Endothelial cell (in vitro differentiated cells): ENCODE measurements at regions not wholly inside any gene's neighbourhood (a gene's known extent, or its start where the extent isn't known, plus 50 kb on each side); places are given as distances from the start of the nearest gene placed in this dataset.

Experiments used
- DNase-seq: peaks from one replicate; pipeline ENCODE4 v3.0.0; 2021; ENCODE audit warnings: low spot score
- H3K27ac Mint-ChIP-seq: one replicate; pipeline ENCODE4 v1.8.0; 2021; ENCODE audit warnings: mixed read lengths, inconsistent platforms; ENCODE audit not compliant: unreplicated experiment
- H3K27me3 Mint-ChIP-seq: one replicate; pipeline ENCODE4 v1.8.0; 2021; ENCODE audit warnings: mild to moderate bottlenecking, moderate library complexity, mixed read lengths, inconsistent platforms; ENCODE audit not compliant: unreplicated experiment
- H3K36me3 Mint-ChIP-seq: one replicate; pipeline ENCODE4 v1.8.0; 2021; ENCODE audit warnings: mild to moderate bottlenecking, low read depth, mixed read lengths, inconsistent platforms; ENCODE audit not compliant: unreplicated experiment
- H3K4me1 Mint-ChIP-seq: one replicate; pipeline ENCODE4 v1.8.0; 2021; ENCODE audit warnings: mild to moderate bottlenecking, mixed read lengths, inconsistent platforms; ENCODE audit not compliant: unreplicated experiment
- H3K4me3 Mint-ChIP-seq: one replicate; pipeline ENCODE4 v1.8.0; 2021; ENCODE audit warnings: mild to moderate bottlenecking, mixed read lengths, inconsistent platforms; ENCODE audit not compliant: unreplicated experiment
- H3K9me3 Mint-ChIP-seq: one replicate; pipeline ENCODE4 v1.8.0; 2021; ENCODE audit warnings: mixed read lengths, inconsistent platforms; ENCODE audit not compliant: unreplicated experiment
- TF ChIP-seq, protein P1 (sequence below): fragments of 200-600 bp; sonication (generic); IDR thresholded peaks from one replicate; pipeline ENCODE4 v1.5.0; 2021; ENCODE audit warnings: antibody characterized with exemption; ENCODE audit not compliant: unreplicated experiment

DNA sequence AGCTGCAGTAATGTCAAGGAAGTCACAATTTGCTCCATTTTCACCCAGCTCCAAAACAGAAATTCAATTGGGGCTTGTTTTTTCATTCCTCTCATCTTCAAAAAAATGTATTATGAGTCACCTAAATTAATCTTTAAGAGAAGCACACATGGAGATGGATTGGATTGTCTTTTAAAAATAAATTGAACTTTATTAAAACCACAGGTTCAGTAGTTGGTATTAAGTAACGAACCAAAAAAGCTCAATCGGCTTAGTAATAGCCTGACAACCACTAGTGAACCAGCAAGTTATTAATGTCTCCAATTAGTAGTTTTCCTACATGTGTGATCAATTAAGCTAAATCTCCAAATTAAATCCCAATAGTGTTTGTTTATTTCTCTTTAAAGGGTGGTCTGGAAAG is 283.5 kb upstream of the GIMD1 start:
- H3K9me3 Mint-ChIP-seq, result no peaks in the 10 kb centered on the region

DNA sequence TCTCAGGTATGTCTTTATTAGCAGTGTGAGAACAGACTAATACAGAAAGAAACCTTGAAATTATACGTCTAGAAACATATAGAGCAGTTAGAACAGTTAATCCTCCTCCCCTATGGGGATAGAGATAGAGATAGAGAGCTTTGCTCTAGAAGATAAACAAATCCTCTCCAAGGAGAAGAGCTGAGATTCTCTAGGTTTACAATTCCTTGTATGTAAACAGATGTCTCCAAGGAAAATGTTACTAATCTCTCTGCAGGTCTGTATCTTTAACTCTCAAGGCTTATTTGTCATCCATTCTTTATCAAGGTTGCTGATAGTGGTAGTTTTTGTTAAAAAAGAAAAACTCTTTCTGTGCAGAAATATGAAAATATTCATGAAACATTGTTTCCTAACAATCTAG is 282.1 kb upstream of the GIMD1 start:
- H3K4me1 Mint-ChIP-seq, result no peaks in the 10 kb centered on the region
- no peak for DNase-seq
- H3K27me3 Mint-ChIP-seq, result no peaks in the 10 kb centered on the region
- H3K4me3 Mint-ChIP-seq, result no peak overlapping the region
- TF ChIP-seq, protein P1, sequence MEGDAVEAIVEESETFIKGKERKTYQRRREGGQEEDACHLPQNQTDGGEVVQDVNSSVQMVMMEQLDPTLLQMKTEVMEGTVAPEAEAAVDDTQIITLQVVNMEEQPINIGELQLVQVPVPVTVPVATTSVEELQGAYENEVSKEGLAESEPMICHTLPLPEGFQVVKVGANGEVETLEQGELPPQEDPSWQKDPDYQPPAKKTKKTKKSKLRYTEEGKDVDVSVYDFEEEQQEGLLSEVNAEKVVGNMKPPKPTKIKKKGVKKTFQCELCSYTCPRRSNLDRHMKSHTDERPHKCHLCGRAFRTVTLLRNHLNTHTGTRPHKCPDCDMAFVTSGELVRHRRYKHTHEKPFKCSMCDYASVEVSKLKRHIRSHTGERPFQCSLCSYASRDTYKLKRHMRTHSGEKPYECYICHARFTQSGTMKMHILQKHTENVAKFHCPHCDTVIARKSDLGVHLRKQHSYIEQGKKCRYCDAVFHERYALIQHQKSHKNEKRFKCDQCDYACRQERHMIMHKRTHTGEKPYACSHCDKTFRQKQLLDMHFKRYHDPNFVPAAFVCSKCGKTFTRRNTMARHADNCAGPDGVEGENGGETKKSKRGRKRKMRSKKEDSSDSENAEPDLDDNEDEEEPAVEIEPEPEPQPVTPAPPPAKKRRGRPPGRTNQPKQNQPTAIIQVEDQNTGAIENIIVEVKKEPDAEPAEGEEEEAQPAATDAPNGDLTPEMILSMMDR, result no peak
- no peak overlapping the region for H3K27ac Mint-ChIP-seq
- H3K36me3 Mint-ChIP-seq, result no peaks in the 10 kb centered on the region
- H3K9me3 Mint-ChIP-seq, result no peaks in the 10 kb centered on the region

More for the DNA sequence above, 283.5 kb upstream of the GIMD1 start:
- Mint-ChIP-seq H3K4me1 (no peaks in the 10 kb centered on the region), H3K4me3 (no peak overlapping the region), H3K27me3 (no peaks in the 10 kb centered on the region), H3K27ac (no peak overlapping the region), H3K36me3 (no peaks in the 10 kb centered on the region)
- TF ChIP-seq, protein P1, result no peak
- DNase-seq, result no peak

DNA sequence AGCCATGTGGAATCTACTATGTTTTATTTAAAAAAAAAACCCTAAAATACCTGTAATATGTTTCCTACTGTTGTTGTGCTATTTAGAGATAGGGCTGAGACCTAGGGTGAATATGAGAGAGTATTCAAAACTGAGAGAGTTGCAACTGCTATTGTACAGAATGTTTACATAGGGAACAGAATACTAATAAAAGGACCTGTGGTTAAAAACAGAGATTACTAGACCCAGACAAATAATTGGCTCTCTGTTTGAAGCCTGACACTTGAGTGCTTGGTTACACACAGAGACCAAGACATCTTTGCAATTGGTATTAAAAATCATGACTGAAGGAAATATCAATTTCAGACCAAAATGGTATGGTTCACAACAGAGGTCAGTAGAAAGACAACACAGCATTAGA is 278.9 kb upstream of the GIMD1 start:
- Mint-ChIP-seq H3K4me1 (no peaks in the 10 kb centered on the region), H3K36me3 (no peaks in the 10 kb centered on the region), H3K4me3 (no peak overlapping the region), H3K9me3 (no peaks in the 10 kb centered on the region), H3K27me3 (no peaks in the 10 kb centered on the region), H3K27ac (no peak overlapping the region)
- no peak for DNase-seq
- TF ChIP-seq, protein P1, result no peak

DNA sequence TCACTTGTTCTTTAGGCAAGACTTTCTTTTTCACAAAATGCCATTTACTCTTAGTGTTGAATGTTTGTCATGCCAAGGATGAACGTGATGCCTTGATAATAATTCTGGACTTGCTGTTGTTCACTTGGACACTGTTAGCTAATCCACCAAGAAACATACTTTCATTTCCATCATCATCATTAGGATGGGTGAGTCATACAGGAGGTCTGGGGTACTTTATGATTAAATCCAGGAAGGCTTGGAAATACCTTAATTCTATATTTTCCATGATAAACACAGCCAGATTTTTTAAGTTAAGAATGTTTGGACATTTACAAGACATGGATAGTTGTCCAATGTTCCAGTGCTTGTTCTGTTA is 260.7 kb upstream of the GIMD1 start:
- H3K27me3 Mint-ChIP-seq, result no peaks in the 10 kb centered on the region
- H3K4me3 Mint-ChIP-seq, result no peak overlapping the region
- no peak for DNase-seq

DNA sequence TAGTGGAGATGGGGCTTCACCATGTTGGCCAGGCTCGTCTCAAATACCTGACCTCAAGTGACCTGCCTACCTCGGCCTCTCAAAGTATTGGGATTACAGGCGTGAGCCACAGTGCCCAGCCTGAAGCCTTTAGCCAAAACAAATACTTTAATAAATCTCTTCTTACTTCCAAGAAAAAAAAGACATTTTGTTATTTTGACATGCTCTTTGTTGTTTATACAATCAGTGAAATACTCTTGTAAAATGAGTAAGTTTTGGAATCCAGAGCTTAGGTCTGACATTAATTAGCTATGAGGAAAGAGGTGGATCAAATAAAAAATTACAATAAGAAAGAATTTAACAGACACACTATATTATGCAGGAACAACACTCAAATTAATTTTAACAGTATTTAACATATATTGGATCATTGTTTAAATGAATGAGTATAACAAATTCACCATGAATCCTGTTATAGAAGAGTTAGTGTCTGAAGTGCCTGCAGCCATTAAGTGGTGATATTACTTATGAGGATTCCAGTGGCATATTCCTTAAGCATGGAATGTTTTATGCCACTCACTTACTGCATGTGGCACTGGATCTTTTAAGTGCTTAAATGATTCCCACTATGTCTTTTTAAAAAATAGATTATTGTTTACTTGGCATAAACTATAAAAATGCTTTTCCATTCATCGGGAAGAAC is 260.1 kb upstream of the GIMD1 start:
- Mint-ChIP-seq H3K4me1 (no peaks in the 10 kb centered on the region), H3K4me3 (no peak overlapping the region), H3K27ac (no peak overlapping the region), H3K36me3 (no peaks in the 10 kb centered on the region), H3K9me3 (no peaks in the 10 kb centered on the region), H3K27me3 (no peaks in the 10 kb centered on the region)
- DNase-seq, result no peak
- TF ChIP-seq, protein P1, result no peak

More for the DNA sequence above, 260.7 kb upstream of the GIMD1 start:
- Mint-ChIP-seq H3K9me3 (no peaks in the 10 kb centered on the region), H3K4me1 (no peaks in the 10 kb centered on the region), H3K36me3 (no peaks in the 10 kb centered on the region), H3K27ac (no peak overlapping the region)
- TF ChIP-seq, protein P1, result no peak
